SK-N-SH treated with all-trans-retinoic acid at 6 μM for 48 hours (cell line): ENCODE measurements at regions not wholly inside any gene's neighbourhood (a gene's known extent, or its start where the extent isn't known, plus 50 kb on each side); places are given as distances from the start of the nearest gene placed in this dataset.

ENCODE experiments used
- CSRNP3 ChIP-seq: fragments of 250-450 bp; sonication (Bioruptor Pico); IDR thresholded peaks from 2 replicates; pipeline ENCODE4 v1.5.1; 2021; ENCODE audit warnings: mild to moderate bottlenecking, moderate library complexity
- ESRRG ChIP-seq: fragments of 250-450 bp; sonication (Bioruptor Pico); IDR thresholded peaks from 2 replicates; pipeline ENCODE4 v1.6.1; 2021; ENCODE audit warnings: mild to moderate bottlenecking
- PATZ1 ChIP-seq: fragments of 250-450 bp; sonication (Bioruptor Pico); IDR thresholded peaks from 2 replicates; pipeline ENCODE4 v1.8.0; 2020; ENCODE audit warnings: mild to moderate bottlenecking, moderate library complexity, borderline replicate concordance
- RARB ChIP-seq: fragments of 250-450 bp; sonication (Bioruptor Pico); IDR thresholded peaks from 2 replicates; pipeline ENCODE4 v1.8.0; 2021; ENCODE audit warnings: mild to moderate bottlenecking, moderate library complexity
- TCF4 ChIP-seq: fragments of 250-450 bp; sonication (Bioruptor Pico); IDR thresholded peaks from 2 replicates; pipeline ENCODE4 v1.8.0; 2021; ENCODE audit warnings: mild to moderate bottlenecking, moderate library complexity, borderline replicate concordance
- TOX ChIP-seq: fragments of 250-450 bp; sonication (Bioruptor Pico); IDR thresholded peaks from 2 replicates; pipeline ENCODE4 v1.8.0; 2021; ENCODE audit warnings: mild to moderate bottlenecking, moderate library complexity, borderline replicate concordance
- ZFP3 ChIP-seq: fragments of 250-450 bp; sonication (Bioruptor Pico); IDR thresholded peaks from 2 replicates; pipeline ENCODE4 v1.5.0; 2020; ENCODE audit warnings: mild to moderate bottlenecking, moderate library complexity
- ZFP30 ChIP-seq: fragments of 450-650 bp; formaldehyde crosslinking; IDR thresholded peaks from 2 replicates; pipeline ENCODE4 v1.5.0; 2022; ENCODE audit warnings: mild to moderate bottlenecking, moderate library complexity
- ZNF70 ChIP-seq: fragments of 450-650 bp; formaldehyde crosslinking; IDR thresholded peaks from 2 replicates; pipeline ENCODE4 v1.5.0; 2020; ENCODE audit warnings: mild to moderate bottlenecking, moderate library complexity

GRCh38 chr2:194842871-194843270 lies 814.2 kb upstream of the SLC39A10 start:
- TF ChIP-seq ZFP30 (CRISPR knock-in tag) (no peak), ESRRG (no peak), ZNF70 (CRISPR knock-in tag) (no peak), TOX (CRISPR knock-in tag) (no peak), CSRNP3 (CRISPR knock-in tag) (no peak), RARB (CRISPR knock-in tag) (no peak), ZFP3 (no peak), TCF4 (CRISPR knock-in tag) (no peak), PATZ1 (CRISPR knock-in tag) (no peak)
